H9 (cell line): ENCODE measurements at regions not wholly inside any gene's neighbourhood (a gene's known extent, or its start where the extent isn't known, plus 50 kb on each side); places are given as distances from the start of the nearest gene placed in this dataset.

Experiments
- DNase-seq: peaks from one replicate; pipeline ENCODE4 v3.0.0-alpha.2; 2017
- H2AFZ ChIP-seq: one replicate; pipeline ENCODE4 v1.6.1; 2013; ENCODE audit warnings: mild to moderate bottlenecking, low read length, control low read depth, moderate library complexity
- H2AK5ac ChIP-seq: 2 replicates; pipeline ENCODE4 v1.6.1; 2013; ENCODE audit warnings: low read length, control low read depth, mixed read lengths; ENCODE audit not compliant: insufficient read length
- H2BK120ac ChIP-seq: one replicate; pipeline ENCODE4 v1.6.1; 2013; ENCODE audit warnings: low read depth, mild to moderate bottlenecking, low read length, control low read depth, inconsistent platforms; ENCODE audit not compliant: poor library complexity, severe bottlenecking
- H2BK12ac ChIP-seq: 2 replicates; pipeline ENCODE4 v1.6.1; 2013; ENCODE audit warnings: low read length, control low read depth, mixed read lengths, low read depth; ENCODE audit not compliant: insufficient read length
- H2BK15ac ChIP-seq: 2 replicates; pipeline ENCODE4 v1.6.1; 2013; ENCODE audit warnings: low read depth, low read length, control low read depth
- H2BK20ac ChIP-seq: one replicate; pipeline ENCODE4 v1.6.1; 2013; ENCODE audit warnings: low read depth, mild to moderate bottlenecking, low read length, control low read depth, inconsistent platforms; ENCODE audit not compliant: poor library complexity, severe bottlenecking
- H2BK5ac ChIP-seq: 2 replicates; pipeline ENCODE4 v1.6.1; 2013; ENCODE audit warnings: low read length, control low read depth, mixed read lengths; ENCODE audit not compliant: insufficient read length
- H3K14ac ChIP-seq: 2 replicates; pipeline ENCODE4 v1.6.1; 2013; ENCODE audit warnings: low read length, control low read depth; ENCODE audit not compliant: insufficient read depth
- H3K18ac ChIP-seq: 2 replicates; pipeline ENCODE4 v1.6.1; 2013; ENCODE audit warnings: low read depth, mild to moderate bottlenecking, mixed read lengths, low read length, control low read depth; ENCODE audit not compliant: insufficient read length
- H3K23ac ChIP-seq: 2 replicates; pipeline ENCODE4 v1.6.1; 2013; ENCODE audit warnings: low read length, control low read depth, mixed read lengths, low read depth; ENCODE audit not compliant: insufficient read length
- H3K23me2 ChIP-seq: 2 replicates; pipeline ENCODE4 v1.6.1; 2013; ENCODE audit warnings: low read depth, mild to moderate bottlenecking, mixed read lengths, low read length, control low read depth; ENCODE audit not compliant: insufficient read length, poor library complexity, severe bottlenecking
- H3K27ac ChIP-seq: 2 replicates; pipeline ENCODE4 v1.5.1; 2013; ENCODE audit warnings: low read length, control low read depth, mixed read lengths, low read depth; ENCODE audit not compliant: insufficient read length
- H3K27me3 ChIP-seq: 2 replicates; pipeline ENCODE4 v1.6.1; 2013; ENCODE audit warnings: low read length, control low read depth, inconsistent platforms; ENCODE audit not compliant: insufficient read depth
- H3K4ac ChIP-seq: 2 replicates; pipeline ENCODE4 v1.6.1; 2013; ENCODE audit warnings: low read depth, mild to moderate bottlenecking, control low read depth, inconsistent platforms, low read length, moderate library complexity
- H3K4me1 ChIP-seq: 2 replicates; pipeline ENCODE4 v1.6.1; 2013; ENCODE audit warnings: low read length, control low read depth, inconsistent platforms; ENCODE audit not compliant: insufficient read depth
- H3K4me2 ChIP-seq: 2 replicates; pipeline ENCODE4 v1.6.1; 2013; ENCODE audit warnings: low read length, control low read depth, mixed read lengths; ENCODE audit not compliant: insufficient read length, insufficient read depth
- H3K56ac ChIP-seq: 2 replicates; pipeline ENCODE4 v1.6.1; 2013; ENCODE audit warnings: low read depth, mild to moderate bottlenecking, mixed read lengths, low read length, control low read depth; ENCODE audit not compliant: insufficient read length
- H3K79me1 ChIP-seq: 2 replicates; pipeline ENCODE4 v1.6.1; 2013; ENCODE audit warnings: low read depth, mild to moderate bottlenecking, moderate library complexity, low read length, control low read depth, inconsistent platforms; ENCODE audit not compliant: insufficient read depth, poor library complexity, severe bottlenecking
- H3K79me2 ChIP-seq: 2 replicates; pipeline ENCODE4 v1.6.1; 2013; ENCODE audit warnings: low read length, control low read depth, inconsistent platforms; ENCODE audit not compliant: insufficient read depth
- H3K9ac ChIP-seq: 2 replicates; pipeline ENCODE4 v1.6.1; 2013; ENCODE audit warnings: low read length, control low read depth, mixed read lengths; ENCODE audit not compliant: insufficient read length; ENCODE audit errors: extremely low read depth
- H3K9me3 ChIP-seq: one replicate; pipeline ENCODE4 v1.6.1; 2013; ENCODE audit warnings: low read depth, low read length, inconsistent platforms; ENCODE audit not compliant: control insufficient read depth
- H3T11ph ChIP-seq: one replicate; pipeline ENCODE4 v1.6.1; 2013; ENCODE audit warnings: mild to moderate bottlenecking, low read length, control low read depth, inconsistent platforms
- H4K20me1 ChIP-seq: one replicate; pipeline ENCODE4 v1.6.1; 2013; ENCODE audit not compliant: control insufficient read depth, insufficient read length, insufficient read depth
- H4K5ac ChIP-seq: 2 replicates; pipeline ENCODE4 v1.6.1; 2013; ENCODE audit warnings: low read depth, mild to moderate bottlenecking, mixed read lengths, low read length, control low read depth; ENCODE audit not compliant: insufficient read length
- H4K8ac ChIP-seq: replicated peaks from 2 replicates; pipeline ENCODE4 v1.6.1; 2013; ENCODE audit warnings: low read length, control low read depth, mixed read lengths, low read depth; ENCODE audit not compliant: insufficient read length
- H4K91ac ChIP-seq: 2 replicates; pipeline ENCODE4 v1.6.1; 2013; ENCODE audit warnings: low read depth, mild to moderate bottlenecking, moderate library complexity, mixed read lengths, low read length, control low read depth; ENCODE audit not compliant: insufficient read length
- H3K27ac Mint-ChIP-seq, 3 experiments: 2 replicates in 2 of 3; 3 replicates in 1 of 3; pipeline ENCODE4 v1.8.0; 2020 to 2021; ENCODE audit warnings: mixed read lengths in 3 of 3, mild to moderate bottlenecking in 1 of 3, moderate library complexity in 1 of 3
- H3K27me3 Mint-ChIP-seq: 2 replicates; pipeline ENCODE4 v1.8.0; 2021; ENCODE audit warnings: low read depth, mild to moderate bottlenecking, moderate library complexity, mixed read lengths
- H3K36me3 Mint-ChIP-seq, 3 experiments: 2 replicates in 2 of 3; 3 replicates in 1 of 3; pipeline ENCODE4 v1.8.0; 2020 to 2021; ENCODE audit warnings: low read depth in 3 of 3, mixed read lengths in 3 of 3; ENCODE audit not compliant: insufficient read depth in 1 of 3
- H3K4me1 Mint-ChIP-seq, 2 experiments: 2 replicates each; pipeline ENCODE4 v1.8.0; 2020; ENCODE audit warnings: mixed read lengths in 2 of 2
- H3K4me3 Mint-ChIP-seq, 2 experiments: 2 replicates in 1 of 2; 3 replicates in 1 of 2; pipeline ENCODE4 v1.8.0; 2020 to 2021; ENCODE audit warnings: mild to moderate bottlenecking in 2 of 2, mixed read lengths in 2 of 2, moderate library complexity in 1 of 2
- H3K9me3 Mint-ChIP-seq, 2 experiments: 2 replicates in 1 of 2; 3 replicates in 1 of 2; pipeline ENCODE4 v1.8.0; 2020; ENCODE audit warnings: mild to moderate bottlenecking in 2 of 2, mixed read lengths in 2 of 2, moderate library complexity in 1 of 2
- CTCF ChIP-seq: fragments of 200-600 bp; sonication (generic); conservative IDR thresholded peaks from 3 replicates; pipeline ENCODE4 v1.8.0; 2021; ENCODE audit warnings: antibody characterized with exemption, mild to moderate bottlenecking
- WGBS: extraction: QIAGEN DNeasy Blood & Tissue Kit; methylation state at CpG from one replicate; pipeline ENCODE4 v1.1.7; 2013; ENCODE audit warnings: missing lambda C conversion rate, low lambda C conversion rate, mixed read lengths; ENCODE audit not compliant: insufficient read length; ENCODE audit errors: extremely low coverage; 5-methylcytosine and 5-hydroxymethylcytosine counted together

GRCh38 chrX:125709074-125709473 lies 389.4 kb downstream of the TEX13C start:
- H3K27me3 ChIP-seq = no peaks in the 10 kb centered on the region
- no peak for TF ChIP-seq CTCF
- H3K18ac ChIP-seq = no peak overlapping the region
- no peak overlapping the region for H2BK5ac ChIP-seq
- no peak overlapping the region for H2BK120ac ChIP-seq
- H2AK5ac ChIP-seq = no peak overlapping the region
- H2BK15ac ChIP-seq = no peak overlapping the region
- no peak overlapping the region for H3K9ac ChIP-seq
- Mint-ChIP-seq H3K27ac (no peak overlapping the region), H3K27me3 (no peaks in the 10 kb centered on the region), H3K4me3 (no peak overlapping the region), H3K36me3 (peaks cover 0 to 2% (median 0%) of the 10 kb centered on the region in 3 experiments; a peak in 2 of 7 replicates), H3K4me1 (peaks cover 9 to 10% of the 10 kb centered on the region in 2 experiments), H3K9me3 (peaks cover 12 to 43% of the 10 kb centered on the region in 2 experiments; a peak in 4 of 5 replicates)
- H3K9me3 ChIP-seq = no peaks in the 10 kb centered on the region
- H3K23ac ChIP-seq = no peak overlapping the region
- no peak overlapping the region for H3K27ac ChIP-seq
- H4K20me1 ChIP-seq = no peaks in the 10 kb centered on the region
- no peak overlapping the region for H3K56ac ChIP-seq
- no CpG with 5 or more reads among the region's 2 CpGs for WGBS
- no peak overlapping the region for H3K4me2 ChIP-seq
- H3K4me1 ChIP-seq = no peaks in the 10 kb centered on the region
- H4K91ac ChIP-seq = no peak overlapping the region
- no peak overlapping the region for H3K4ac ChIP-seq
- no peak overlapping the region for H4K8ac ChIP-seq
- no peaks in the 10 kb centered on the region for H3K79me1 ChIP-seq
- no peak overlapping the region for H2BK12ac ChIP-seq
- no peak for DNase-seq
- no peaks in the 10 kb centered on the region for H3K23me2 ChIP-seq
- no peak overlapping the region for H2AFZ ChIP-seq
- no peak overlapping the region for H2BK20ac ChIP-seq
- H3K14ac ChIP-seq = no peak overlapping the region
- no peaks in the 10 kb centered on the region for H3K79me2 ChIP-seq
- H3T11ph ChIP-seq = no peak overlapping the region
- no peak overlapping the region for H4K5ac ChIP-seq
